Erythroblast (primary cell): ENCODE measurements at regions not wholly inside any gene's neighbourhood (a gene's known extent, or its start where the extent isn't known, plus 50 kb on each side); places are given as distances from the start of the nearest gene placed in this dataset.

ENCODE experiments used
- DNase-seq, 2 experiments: peaks; one replicate each; lab custom pipeline; 2025; lab: John Stamatoyannopoulos, UW
- GATA1 ChIP-seq: IDR thresholded peaks from 2 replicates; pipeline ENCODE4 v1.6.1; 2011; ENCODE audit warnings: low read depth, mild to moderate bottlenecking, control low read depth, low read length, moderate library complexity
- POLR2A ChIP-seq: IDR thresholded peaks from 2 replicates; pipeline ENCODE4 v1.6.1; 2011; ENCODE audit warnings: mild to moderate bottlenecking, low read length

- DNase-seq, result no peak
- TF ChIP-seq POLR2A, result no peak
- TF ChIP-seq GATA1, result no peak
Measured at GRCh38 chr4:110289601-110290100, 91.2 kb upstream of the ELOVL6 start.

GRCh38 chr4:110287130-110287529, 88.7 kb upstream of the ELOVL6 start:
- TF ChIP-seq GATA1 (no peak), POLR2A (no peak)
- DNase-seq, result peak in 1 of 2 experiments; percentile 8

GRCh38 chr4:110278127-110278526, 79.7 kb upstream of the ELOVL6 start:
- TF ChIP-seq GATA1, result no peak
- no peak for TF ChIP-seq POLR2A
- DNase-seq, result no peak

- no peak for TF ChIP-seq POLR2A
- TF ChIP-seq GATA1, result no peak
- no peak for DNase-seq
Measured at GRCh38 chr4:110275871-110276270, 77.5 kb upstream of the ELOVL6 start.

- TF ChIP-seq POLR2A, result no peak
- no peak for TF ChIP-seq GATA1
- DNase-seq, result no peak
Measured at GRCh38 chr4:110271986-110272385, 73.6 kb upstream of the ELOVL6 start.

GRCh38 chr4:110270492-110271197, 72.2 kb upstream of the ELOVL6 start:
- DNase-seq, result peak in 1 of 2 experiments; percentile 44
- TF ChIP-seq GATA1 (no peak), POLR2A (no peak)

- no peak for DNase-seq
- TF ChIP-seq GATA1 (no peak), POLR2A (no peak)
Measured at GRCh38 chr4:110268790-110269189, 70.4 kb upstream of the ELOVL6 start.

- TF ChIP-seq POLR2A (no peak), GATA1 (no peak)
- no peak for DNase-seq
Measured at GRCh38 chr4:110268352-110268751, 69.9 kb upstream of the ELOVL6 start.

GRCh38 chr4:110266136-110266535, 67.7 kb upstream of the ELOVL6 start:
- TF ChIP-seq GATA1, result no peak
- no peak for TF ChIP-seq POLR2A
- no peak for DNase-seq

- no peak for DNase-seq
- TF ChIP-seq GATA1, result no peak
- no peak for TF ChIP-seq POLR2A
Measured at GRCh38 chr4:110265001-110265400, 66.6 kb upstream of the ELOVL6 start.

- no peak for DNase-seq
- no peak for TF ChIP-seq POLR2A
- TF ChIP-seq GATA1, result no peak
Measured at GRCh38 chr4:110260299-110260698, 61.9 kb upstream of the ELOVL6 start.

GRCh38 chr4:110250023-110250387, 51.6 kb upstream of the ELOVL6 start:
- peak in 1 of 2 experiments; percentile 33 for DNase-seq
- TF ChIP-seq GATA1, result no peak
- no peak for TF ChIP-seq POLR2A

- peak; percentile 94 to 99 for DNase-seq
- TF ChIP-seq GATA1 (peak; percentile 88), POLR2A (peak; percentile 64)
Measured at GRCh38 chr4:110248831-110249253, 50.4 kb upstream of the ELOVL6 start.
